ENCODE measurements at regions not wholly inside any gene's neighbourhood (a gene's known extent, or its start where the extent isn't known, plus 50 kb on each side); places are given as distances from the start of the nearest gene placed in this dataset.

GRCh38 chr21:45338311-45339017, 50.8 kb upstream of the POFUT2 start:
- H3K4me1 Mint-ChIP-seq, result peaks cover 22% of the 10 kb centered on the region
- TF ChIP-seq CTCF (IDR thresholded peaks at IDR 0.05; ENCODE audit: unreplicated experiment), result no peak
- H3K36me3 Mint-ChIP-seq, result no peaks in the 10 kb centered on the region
- no peak overlapping the region for H3K4me3 Mint-ChIP-seq
- no peak overlapping the region for H3K27ac Mint-ChIP-seq
- DNase-seq (ENCODE audit: low spot score in 2 of 2, unreplicated experiment in 2 of 2), result no peak
- no peaks in the 10 kb centered on the region for H3K27me3 Mint-ChIP-seq (ENCODE audit: low read depth)
- peaks cover 4% of the 10 kb centered on the region for H3K9me3 Mint-ChIP-seq

- H3K4me3 Mint-ChIP-seq, result no peak overlapping the region
- H3K27ac Mint-ChIP-seq, result no peak overlapping the region
- H3K9me3 Mint-ChIP-seq, result peaks cover 4% of the 10 kb centered on the region
- no peaks in the 10 kb centered on the region for H3K27me3 Mint-ChIP-seq (ENCODE audit: low read depth)
- DNase-seq (ENCODE audit: low spot score in 2 of 2, unreplicated experiment in 2 of 2), result no peak
- H3K36me3 Mint-ChIP-seq, result no peaks in the 10 kb centered on the region
- peaks cover 9% of the 10 kb centered on the region for H3K4me1 Mint-ChIP-seq
- TF ChIP-seq CTCF (IDR thresholded peaks at IDR 0.05; ENCODE audit: unreplicated experiment), result no peak
Measured at GRCh38 chr21:45339421-45340402, 52.0 kb upstream of the POFUT2 start.

- H3K4me3 Mint-ChIP-seq, result no peak overlapping the region
- H3K27me3 Mint-ChIP-seq (ENCODE audit: low read depth), result no peaks in the 10 kb centered on the region
- no peak for DNase-seq (ENCODE audit: low spot score in 2 of 2, unreplicated experiment in 2 of 2)
- no peak for TF ChIP-seq CTCF (IDR thresholded peaks at IDR 0.05; ENCODE audit: unreplicated experiment)
- H3K36me3 Mint-ChIP-seq, result peaks cover 2% of the 10 kb centered on the region
- peaks cover 8% of the 10 kb centered on the region for H3K9me3 Mint-ChIP-seq
- H3K27ac Mint-ChIP-seq, result no peak overlapping the region
- peaks cover 9% of the 10 kb centered on the region for H3K4me1 Mint-ChIP-seq
Measured at GRCh38 chr21:45340515-45340914, 52.8 kb upstream of the POFUT2 start.

- H3K27me3 Mint-ChIP-seq (ENCODE audit: low read depth), result no peaks in the 10 kb centered on the region
- no peak for DNase-seq (ENCODE audit: low spot score in 2 of 2, unreplicated experiment in 2 of 2)
- peaks cover 8% of the 10 kb centered on the region for H3K9me3 Mint-ChIP-seq
- TF ChIP-seq CTCF (IDR thresholded peaks at IDR 0.05; ENCODE audit: unreplicated experiment), result no peak
- H3K4me1 Mint-ChIP-seq, result peaks cover 9% of the 10 kb centered on the region
- no peak overlapping the region for H3K27ac Mint-ChIP-seq
- H3K36me3 Mint-ChIP-seq, result peaks cover 2% of the 10 kb centered on the region
- H3K4me3 Mint-ChIP-seq, result no peak overlapping the region
Measured at GRCh38 chr21:45341261-45341660, 53.6 kb upstream of the POFUT2 start.

- H3K4me3 Mint-ChIP-seq, result no peak overlapping the region
Measured at GRCh38 chr21:45341779-45342178, 54.1 kb upstream of the POFUT2 start.

More at GRCh38 chr21:45341779-45342178, 54.1 kb upstream of the POFUT2 start:
- peaks cover 8% of the 10 kb centered on the region for H3K4me1 Mint-ChIP-seq
- no peak for DNase-seq (ENCODE audit: low spot score in 2 of 2, unreplicated experiment in 2 of 2)
- no peaks in the 10 kb centered on the region for H3K27me3 Mint-ChIP-seq (ENCODE audit: low read depth)
- H3K9me3 Mint-ChIP-seq, result peaks cover 8% of the 10 kb centered on the region
- TF ChIP-seq CTCF (IDR thresholded peaks at IDR 0.05; ENCODE audit: unreplicated experiment), result no peak
- peaks cover 2% of the 10 kb centered on the region for H3K36me3 Mint-ChIP-seq
- no peak overlapping the region for H3K27ac Mint-ChIP-seq

All from mesothelial cell of epicardium (in vitro differentiated cells).